Glutamatergic neuron (in vitro differentiated cells): ENCODE measurements at regions not wholly inside any gene's neighbourhood (a gene's known extent, or its start where the extent isn't known, plus 50 kb on each side); places are given as distances from the start of the nearest gene placed in this dataset.

Source experiments
- DNase-seq: peaks from one replicate; pipeline ENCODE4 v3.0.0; 2022
- H3K27ac Mint-ChIP-seq: one replicate; pipeline ENCODE4 v1.8.0; 2020; ENCODE audit warnings: mild to moderate bottlenecking, mixed read lengths, inconsistent platforms; ENCODE audit not compliant: unreplicated experiment
- H3K27me3 Mint-ChIP-seq: one replicate; pipeline ENCODE4 v1.8.0; 2020; ENCODE audit warnings: mild to moderate bottlenecking, moderate library complexity, mixed read lengths, inconsistent platforms; ENCODE audit not compliant: unreplicated experiment
- H3K36me3 Mint-ChIP-seq: one replicate; pipeline ENCODE4 v1.8.0; 2020; ENCODE audit warnings: mild to moderate bottlenecking, mixed read lengths, inconsistent platforms; ENCODE audit not compliant: unreplicated experiment
- H3K4me1 Mint-ChIP-seq: one replicate; pipeline ENCODE4 v1.8.0; 2020; ENCODE audit warnings: mild to moderate bottlenecking, low read depth, mixed read lengths, inconsistent platforms; ENCODE audit not compliant: unreplicated experiment
- H3K4me3 Mint-ChIP-seq: one replicate; pipeline ENCODE4 v1.8.0; 2020; ENCODE audit warnings: mild to moderate bottlenecking, mixed read lengths, inconsistent platforms; ENCODE audit not compliant: unreplicated experiment
- H3K9me3 Mint-ChIP-seq: one replicate; pipeline ENCODE4 v1.8.0; 2020; ENCODE audit warnings: mild to moderate bottlenecking, moderate library complexity, mixed read lengths, inconsistent platforms; ENCODE audit not compliant: unreplicated experiment
- CTCF ChIP-seq: fragments of 200-600 bp; sonication (generic); IDR thresholded peaks from one replicate; pipeline ENCODE4 v1.5.0; 2021; ENCODE audit not compliant: partially characterized antibody, unreplicated experiment

- no peaks in the 10 kb centered on the region for H3K36me3 Mint-ChIP-seq
Measured at GRCh38 chr5:87653242-87653641, 240.5 kb upstream of the CCNH start.

GRCh38 chr5:87650284-87650683 is 237.6 kb upstream of the CCNH start:
- no peak for DNase-seq
- Mint-ChIP-seq H3K4me3 (no peak overlapping the region), H3K4me1 (no peaks in the 10 kb centered on the region), H3K27ac (no peak overlapping the region), H3K27me3 (no peaks in the 10 kb centered on the region), H3K36me3 (no peaks in the 10 kb centered on the region), H3K9me3 (no peaks in the 10 kb centered on the region)
- no peak for TF ChIP-seq CTCF

More at GRCh38 chr5:87653242-87653641, 240.5 kb upstream of the CCNH start:
- TF ChIP-seq CTCF, result no peak
- no peaks in the 10 kb centered on the region for H3K4me1 Mint-ChIP-seq
- no peak for DNase-seq
- no peak overlapping the region for H3K27ac Mint-ChIP-seq
- no peak overlapping the region for H3K4me3 Mint-ChIP-seq
- H3K27me3 Mint-ChIP-seq, result no peaks in the 10 kb centered on the region
- peaks cover 2% of the 10 kb centered on the region for H3K9me3 Mint-ChIP-seq

- no peak for TF ChIP-seq CTCF
- no peaks in the 10 kb centered on the region for H3K4me1 Mint-ChIP-seq
Measured at GRCh38 chr5:87649455-87649854, 236.7 kb upstream of the CCNH start.

GRCh38 chr5:87645224-87645623 is 232.5 kb upstream of the CCNH start:
- Mint-ChIP-seq H3K4me3 (no peak overlapping the region), H3K27ac (peak overlapping the region; percentile 25), H3K27me3 (no peaks in the 10 kb centered on the region), H3K9me3 (no peaks in the 10 kb centered on the region), H3K4me1 (peaks cover 2% of the 10 kb centered on the region), H3K36me3 (no peaks in the 10 kb centered on the region)
- DNase-seq, result no peak
- no peak for TF ChIP-seq CTCF

More at GRCh38 chr5:87649455-87649854, 236.7 kb upstream of the CCNH start:
- Mint-ChIP-seq H3K4me3 (no peak overlapping the region), H3K36me3 (no peaks in the 10 kb centered on the region), H3K27me3 (no peaks in the 10 kb centered on the region), H3K9me3 (no peaks in the 10 kb centered on the region), H3K27ac (no peak overlapping the region)
- DNase-seq, result no peak

GRCh38 chr5:87640902-87641301 is 228.2 kb upstream of the CCNH start:
- H3K9me3 Mint-ChIP-seq, result peaks cover 2% of the 10 kb centered on the region
- DNase-seq, result no peak
- H3K4me1 Mint-ChIP-seq, result peaks cover 2% of the 10 kb centered on the region
- no peaks in the 10 kb centered on the region for H3K36me3 Mint-ChIP-seq
- no peaks in the 10 kb centered on the region for H3K27me3 Mint-ChIP-seq
- H3K27ac Mint-ChIP-seq, result no peak overlapping the region
- no peak for TF ChIP-seq CTCF
- no peak overlapping the region for H3K4me3 Mint-ChIP-seq
